HL-60 (cell line): ENCODE measurements at regions not wholly inside any gene's neighbourhood (a gene's known extent, or its start where the extent isn't known, plus 50 kb on each side); places are given as distances from the start of the nearest gene placed in this dataset.

Source experiments
- CTCF ChIP-seq: IDR thresholded peaks from one replicate; pipeline ENCODE4 v1.5.1; 2011; ENCODE audit warnings: low read length, control low read depth, inconsistent platforms; ENCODE audit not compliant: insufficient read depth
- GABPA ChIP-seq: IDR thresholded peaks from 2 replicates; pipeline ENCODE4 v1.6.1; 2012; ENCODE audit warnings: low read depth
- POLR2AphosphoS5 ChIP-seq: IDR thresholded peaks from 2 replicates; pipeline ENCODE4 v1.6.1; 2012; ENCODE audit warnings: low read depth
- REST ChIP-seq: IDR thresholded peaks from 2 replicates; pipeline ENCODE4 v1.6.1; 2012; ENCODE audit warnings: low read depth; ENCODE audit not compliant: insufficient replicate concordance
- SPI1 ChIP-seq: IDR thresholded peaks from 2 replicates; pipeline ENCODE4 v1.6.1; 2012; ENCODE audit warnings: low read depth, mild to moderate bottlenecking, borderline replicate concordance

GRCh38 chr13:78876915-78877549 is 218.1 kb upstream of the OBI1 start:
- TF ChIP-seq POLR2AphosphoS5 = no peak
- no peak for TF ChIP-seq CTCF
- no peak for TF ChIP-seq REST
- TF ChIP-seq GABPA = no peak
- TF ChIP-seq SPI1 = no peak
